H9 (cell line): ENCODE measurements at regions not wholly inside any gene's neighbourhood (a gene's known extent, or its start where the extent isn't known, plus 50 kb on each side); places are given as distances from the start of the nearest gene placed in this dataset.

Experiments
- DNase-seq: peaks from one replicate; pipeline ENCODE4 v3.0.0-alpha.2; 2017
- H2AFZ ChIP-seq: one replicate; pipeline ENCODE4 v1.6.1; 2013; ENCODE audit warnings: mild to moderate bottlenecking, low read length, control low read depth, moderate library complexity
- H2AK5ac ChIP-seq: 2 replicates; pipeline ENCODE4 v1.6.1; 2013; ENCODE audit warnings: low read length, control low read depth, mixed read lengths; ENCODE audit not compliant: insufficient read length
- H2BK120ac ChIP-seq: one replicate; pipeline ENCODE4 v1.6.1; 2013; ENCODE audit warnings: low read depth, mild to moderate bottlenecking, low read length, control low read depth, inconsistent platforms; ENCODE audit not compliant: poor library complexity, severe bottlenecking
- H2BK12ac ChIP-seq: 2 replicates; pipeline ENCODE4 v1.6.1; 2013; ENCODE audit warnings: low read length, control low read depth, mixed read lengths, low read depth; ENCODE audit not compliant: insufficient read length
- H2BK15ac ChIP-seq: 2 replicates; pipeline ENCODE4 v1.6.1; 2013; ENCODE audit warnings: low read depth, low read length, control low read depth
- H2BK20ac ChIP-seq: one replicate; pipeline ENCODE4 v1.6.1; 2013; ENCODE audit warnings: low read depth, mild to moderate bottlenecking, low read length, control low read depth, inconsistent platforms; ENCODE audit not compliant: poor library complexity, severe bottlenecking
- H2BK5ac ChIP-seq: 2 replicates; pipeline ENCODE4 v1.6.1; 2013; ENCODE audit warnings: low read length, control low read depth, mixed read lengths; ENCODE audit not compliant: insufficient read length
- H3K14ac ChIP-seq: 2 replicates; pipeline ENCODE4 v1.6.1; 2013; ENCODE audit warnings: low read length, control low read depth; ENCODE audit not compliant: insufficient read depth
- H3K18ac ChIP-seq: 2 replicates; pipeline ENCODE4 v1.6.1; 2013; ENCODE audit warnings: low read depth, mild to moderate bottlenecking, mixed read lengths, low read length, control low read depth; ENCODE audit not compliant: insufficient read length
- H3K23ac ChIP-seq: 2 replicates; pipeline ENCODE4 v1.6.1; 2013; ENCODE audit warnings: low read length, control low read depth, mixed read lengths, low read depth; ENCODE audit not compliant: insufficient read length
- H3K23me2 ChIP-seq: 2 replicates; pipeline ENCODE4 v1.6.1; 2013; ENCODE audit warnings: low read depth, mild to moderate bottlenecking, mixed read lengths, low read length, control low read depth; ENCODE audit not compliant: insufficient read length, poor library complexity, severe bottlenecking
- H3K27ac ChIP-seq: 2 replicates; pipeline ENCODE4 v1.5.1; 2013; ENCODE audit warnings: low read length, control low read depth, mixed read lengths, low read depth; ENCODE audit not compliant: insufficient read length
- H3K27me3 ChIP-seq: 2 replicates; pipeline ENCODE4 v1.6.1; 2013; ENCODE audit warnings: low read length, control low read depth, inconsistent platforms; ENCODE audit not compliant: insufficient read depth
- H3K4ac ChIP-seq: 2 replicates; pipeline ENCODE4 v1.6.1; 2013; ENCODE audit warnings: low read depth, mild to moderate bottlenecking, control low read depth, inconsistent platforms, low read length, moderate library complexity
- H3K4me1 ChIP-seq: 2 replicates; pipeline ENCODE4 v1.6.1; 2013; ENCODE audit warnings: low read length, control low read depth, inconsistent platforms; ENCODE audit not compliant: insufficient read depth
- H3K4me2 ChIP-seq: 2 replicates; pipeline ENCODE4 v1.6.1; 2013; ENCODE audit warnings: low read length, control low read depth, mixed read lengths; ENCODE audit not compliant: insufficient read length, insufficient read depth
- H3K56ac ChIP-seq: 2 replicates; pipeline ENCODE4 v1.6.1; 2013; ENCODE audit warnings: low read depth, mild to moderate bottlenecking, mixed read lengths, low read length, control low read depth; ENCODE audit not compliant: insufficient read length
- H3K79me1 ChIP-seq: 2 replicates; pipeline ENCODE4 v1.6.1; 2013; ENCODE audit warnings: low read depth, mild to moderate bottlenecking, moderate library complexity, low read length, control low read depth, inconsistent platforms; ENCODE audit not compliant: insufficient read depth, poor library complexity, severe bottlenecking
- H3K79me2 ChIP-seq: 2 replicates; pipeline ENCODE4 v1.6.1; 2013; ENCODE audit warnings: low read length, control low read depth, inconsistent platforms; ENCODE audit not compliant: insufficient read depth
- H3K9ac ChIP-seq: 2 replicates; pipeline ENCODE4 v1.6.1; 2013; ENCODE audit warnings: low read length, control low read depth, mixed read lengths; ENCODE audit not compliant: insufficient read length; ENCODE audit errors: extremely low read depth
- H3K9me3 ChIP-seq: one replicate; pipeline ENCODE4 v1.6.1; 2013; ENCODE audit warnings: low read depth, low read length, inconsistent platforms; ENCODE audit not compliant: control insufficient read depth
- H3T11ph ChIP-seq: one replicate; pipeline ENCODE4 v1.6.1; 2013; ENCODE audit warnings: mild to moderate bottlenecking, low read length, control low read depth, inconsistent platforms
- H4K20me1 ChIP-seq: one replicate; pipeline ENCODE4 v1.6.1; 2013; ENCODE audit not compliant: control insufficient read depth, insufficient read length, insufficient read depth
- H4K5ac ChIP-seq: 2 replicates; pipeline ENCODE4 v1.6.1; 2013; ENCODE audit warnings: low read depth, mild to moderate bottlenecking, mixed read lengths, low read length, control low read depth; ENCODE audit not compliant: insufficient read length
- H4K8ac ChIP-seq: replicated peaks from 2 replicates; pipeline ENCODE4 v1.6.1; 2013; ENCODE audit warnings: low read length, control low read depth, mixed read lengths, low read depth; ENCODE audit not compliant: insufficient read length
- H4K91ac ChIP-seq: 2 replicates; pipeline ENCODE4 v1.6.1; 2013; ENCODE audit warnings: low read depth, mild to moderate bottlenecking, moderate library complexity, mixed read lengths, low read length, control low read depth; ENCODE audit not compliant: insufficient read length
- H3K27ac Mint-ChIP-seq, 3 experiments: 2 replicates in 2 of 3; 3 replicates in 1 of 3; pipeline ENCODE4 v1.8.0; 2020 to 2021; ENCODE audit warnings: mixed read lengths in 3 of 3, mild to moderate bottlenecking in 1 of 3, moderate library complexity in 1 of 3
- H3K27me3 Mint-ChIP-seq: 2 replicates; pipeline ENCODE4 v1.8.0; 2021; ENCODE audit warnings: low read depth, mild to moderate bottlenecking, moderate library complexity, mixed read lengths
- H3K36me3 Mint-ChIP-seq, 3 experiments: 2 replicates in 2 of 3; 3 replicates in 1 of 3; pipeline ENCODE4 v1.8.0; 2020 to 2021; ENCODE audit warnings: low read depth in 3 of 3, mixed read lengths in 3 of 3; ENCODE audit not compliant: insufficient read depth in 1 of 3
- H3K4me1 Mint-ChIP-seq, 2 experiments: 2 replicates each; pipeline ENCODE4 v1.8.0; 2020; ENCODE audit warnings: mixed read lengths in 2 of 2
- H3K4me3 Mint-ChIP-seq, 2 experiments: 2 replicates in 1 of 2; 3 replicates in 1 of 2; pipeline ENCODE4 v1.8.0; 2020 to 2021; ENCODE audit warnings: mild to moderate bottlenecking in 2 of 2, mixed read lengths in 2 of 2, moderate library complexity in 1 of 2
- H3K9me3 Mint-ChIP-seq, 2 experiments: 2 replicates in 1 of 2; 3 replicates in 1 of 2; pipeline ENCODE4 v1.8.0; 2020; ENCODE audit warnings: mild to moderate bottlenecking in 2 of 2, mixed read lengths in 2 of 2, moderate library complexity in 1 of 2
- CTCF ChIP-seq: fragments of 200-600 bp; sonication (generic); conservative IDR thresholded peaks from 3 replicates; pipeline ENCODE4 v1.8.0; 2021; ENCODE audit warnings: antibody characterized with exemption, mild to moderate bottlenecking
- WGBS: extraction: QIAGEN DNeasy Blood & Tissue Kit; methylation state at CpG from one replicate; pipeline ENCODE4 v1.1.7; 2013; ENCODE audit warnings: missing lambda C conversion rate, low lambda C conversion rate, mixed read lengths; ENCODE audit not compliant: insufficient read length; ENCODE audit errors: extremely low coverage; 5-methylcytosine and 5-hydroxymethylcytosine counted together

- H3K9ac ChIP-seq: no peak overlapping the region
Observed at GRCh38 chr4:74630551-74630950, 163.8 kb downstream of the BTC start.

More at GRCh38 chr4:74630551-74630950, 163.8 kb downstream of the BTC start:
- no peaks in the 10 kb centered on the region for H3K27me3 ChIP-seq
- H3K79me2 ChIP-seq: no peaks in the 10 kb centered on the region
- H4K20me1 ChIP-seq: no peaks in the 10 kb centered on the region
- H3K4me1 ChIP-seq: no peaks in the 10 kb centered on the region
- peaks cover 3 to 5% of the 10 kb centered on the region in 2 experiments; a peak in 1 of 4 replicates for H3K4me1 Mint-ChIP-seq
- H4K8ac ChIP-seq: no peak overlapping the region
- H3K4ac ChIP-seq: no peak overlapping the region
- no peak overlapping the region for H3K56ac ChIP-seq
- no peak overlapping the region for H2BK15ac ChIP-seq
- DNase-seq: no peak
- H3K23me2 ChIP-seq: no peaks in the 10 kb centered on the region
- H3K27ac Mint-ChIP-seq: no peak overlapping the region; a peak in 1 of 7 replicates
- H2AK5ac ChIP-seq: no peak overlapping the region
- no peak overlapping the region for H2BK20ac ChIP-seq
- H3K79me1 ChIP-seq: no peaks in the 10 kb centered on the region
- H3K18ac ChIP-seq: no peak overlapping the region
- no peak overlapping the region for H3K4me2 ChIP-seq
- no peak overlapping the region for H4K5ac ChIP-seq
- H2BK120ac ChIP-seq: no peak overlapping the region
- no peak overlapping the region for H2AFZ ChIP-seq
- WGBS: no CpG with 5 or more reads among the region's 3 CpGs
- no peaks in the 10 kb centered on the region for H3K36me3 Mint-ChIP-seq
- H3K9me3 ChIP-seq: no peaks in the 10 kb centered on the region
- no peak overlapping the region for H3T11ph ChIP-seq
- H4K91ac ChIP-seq: no peak overlapping the region
- no peak overlapping the region for H3K14ac ChIP-seq
- TF ChIP-seq CTCF: no peak
- no peaks in the 10 kb centered on the region for H3K9me3 Mint-ChIP-seq
- H3K27me3 Mint-ChIP-seq: no peaks in the 10 kb centered on the region
- no peak overlapping the region for H3K23ac ChIP-seq
- no peak overlapping the region for H3K4me3 Mint-ChIP-seq
- H3K27ac ChIP-seq: no peak overlapping the region
- no peak overlapping the region for H2BK5ac ChIP-seq
- no peak overlapping the region for H2BK12ac ChIP-seq
